Muscle of leg (tissue), 3 donors: ENCODE measurements at regions not wholly inside any gene's neighbourhood (a gene's known extent, or its start where the extent isn't known, plus 50 kb on each side); places are given as distances from the start of the nearest gene placed in this dataset.
"Not testable (repeated sequence)": the region's sequence is repeated elsewhere in the genome, so short reads cannot be mapped to it uniquely, and the experiment has no call there.

ENCODE experiments used
- DNase-seq: peaks from one replicate; pipeline ENCODE4 v3.0.0; 2013
- H3K27ac ChIP-seq: one replicate; pipeline ENCODE4 v1.5.1; 2013; ENCODE audit warnings: mild to moderate bottlenecking, low read length, control low read depth
- H3K27me3 ChIP-seq: one replicate; pipeline ENCODE4 v1.6.1; 2013; ENCODE audit warnings: low read length; ENCODE audit not compliant: control insufficient read depth, insufficient read depth
- H3K36me3 ChIP-seq: one replicate; pipeline ENCODE4 v1.6.1; 2013; ENCODE audit warnings: low read length; ENCODE audit not compliant: control insufficient read depth, insufficient read depth
- H3K4me1 ChIP-seq: one replicate; pipeline ENCODE4 v1.6.1; 2013; ENCODE audit warnings: low read length; ENCODE audit not compliant: control insufficient read depth, insufficient read depth
- H3K4me3 ChIP-seq: one replicate; pipeline ENCODE4 v1.5.1; 2013; ENCODE audit warnings: low read length, control low read depth
- H3K9me3 ChIP-seq: replicated peaks from 2 replicates; pipeline ENCODE4 v1.6.1; 2013; ENCODE audit warnings: low read depth, low read length; ENCODE audit not compliant: control insufficient read depth
- WGBS: methylation state at CpG from one replicate; pipeline ENCODE4 v1.1.5; 2013; ENCODE audit warnings: missing lambda C conversion rate; ENCODE audit not compliant: insufficient coverage; 5-methylcytosine and 5-hydroxymethylcytosine counted together

DNA sequence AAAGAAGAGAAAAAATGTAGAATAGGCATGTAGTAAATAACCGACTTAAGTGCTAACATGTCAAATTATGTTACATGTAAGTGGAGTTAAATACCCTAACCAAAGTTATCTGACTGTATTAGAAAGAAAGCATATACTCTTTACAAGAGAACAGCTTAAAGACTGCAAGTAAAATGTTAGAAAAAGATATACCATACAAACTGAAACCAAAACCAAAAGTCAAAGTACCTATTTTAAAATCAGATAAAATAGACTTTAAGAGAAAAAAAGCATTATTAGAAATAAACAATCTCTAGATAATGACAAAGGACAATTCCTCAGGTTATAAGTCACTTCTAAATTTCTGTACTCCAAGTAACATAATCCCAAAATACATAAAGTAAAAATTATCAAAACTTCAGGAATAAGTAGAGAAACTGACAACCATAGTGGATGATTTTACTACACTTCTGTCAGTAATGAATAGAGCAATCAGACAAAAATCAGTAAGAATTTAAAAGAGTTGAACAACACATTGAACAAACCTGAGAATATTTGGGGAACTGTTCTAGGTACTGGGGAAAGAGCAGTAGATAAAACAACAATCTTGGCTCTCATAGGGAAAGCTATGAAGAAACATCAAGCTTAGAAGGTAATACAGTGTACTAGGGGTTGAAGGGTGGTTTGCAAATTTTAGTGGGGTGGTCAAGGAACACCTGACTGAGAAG, 127.3 kb downstream of the TBX19 start:
- Histone ChIP-seq H3K27ac (no peak overlapping the region), H3K4me1 (no peaks in the 10 kb centered on the region), H3K27me3 (peaks cover 2% of the 10 kb centered on the region), H3K4me3 (no peak overlapping the region), H3K36me3 (no peaks in the 10 kb centered on the region), H3K9me3 (no peaks in the 10 kb centered on the region)
- DNase-seq: no peak
- WGBS: no CpG with 5 or more reads among the region's 1 CpG

GRCh38 chr1:168405906-168406549, 125.4 kb downstream of the TBX19 start:
- Histone ChIP-seq H3K9me3 (no peaks in the 10 kb centered on the region), H3K27me3 (peaks cover 2% of the 10 kb centered on the region), H3K36me3 (no peaks in the 10 kb centered on the region), H3K4me1 (no peaks in the 10 kb centered on the region), H3K27ac (no peak overlapping the region), H3K4me3 (no peak overlapping the region)
- WGBS: 100% methylated on average over 1 of the region's 3 CpGs
- no peak for DNase-seq

GRCh38 chr1:168403140-168403539, 122.5 kb downstream of the TBX19 start:
- Histone ChIP-seq H3K9me3 (no peaks in the 10 kb centered on the region), H3K4me1 (peaks cover 7% of the 10 kb centered on the region), H3K4me3 (no peak overlapping the region), H3K27ac (no peak overlapping the region), H3K36me3 (no peaks in the 10 kb centered on the region), H3K27me3 (no peaks in the 10 kb centered on the region)
- WGBS: 100% methylated on average over 2 of the region's 2 CpGs
- DNase-seq: no peak

- not testable (repeated sequence) for H3K9me3 ChIP-seq, H3K27ac ChIP-seq, H3K36me3 ChIP-seq, H3K4me1 ChIP-seq, DNase-seq, H3K27me3 ChIP-seq, H3K4me3 ChIP-seq
- WGBS: no CpG with 5 or more reads among the region's 3 CpGs
Observed at GRCh38 chr1:168402466-168402865, 121.8 kb downstream of the TBX19 start.

- no peaks in the 10 kb centered on the region for H3K27me3 ChIP-seq
- no peak overlapping the region for H3K4me3 ChIP-seq
- DNase-seq: no peak
- no peaks in the 10 kb centered on the region for H3K9me3 ChIP-seq
- WGBS: no CpG with 5 or more reads among the region's 3 CpGs
- H3K4me1 ChIP-seq: peaks cover 7% of the 10 kb centered on the region
- no peaks in the 10 kb centered on the region for H3K36me3 ChIP-seq
- H3K27ac ChIP-seq: no peak overlapping the region
Observed at GRCh38 chr1:168401341-168401740, 120.7 kb downstream of the TBX19 start.

DNA sequence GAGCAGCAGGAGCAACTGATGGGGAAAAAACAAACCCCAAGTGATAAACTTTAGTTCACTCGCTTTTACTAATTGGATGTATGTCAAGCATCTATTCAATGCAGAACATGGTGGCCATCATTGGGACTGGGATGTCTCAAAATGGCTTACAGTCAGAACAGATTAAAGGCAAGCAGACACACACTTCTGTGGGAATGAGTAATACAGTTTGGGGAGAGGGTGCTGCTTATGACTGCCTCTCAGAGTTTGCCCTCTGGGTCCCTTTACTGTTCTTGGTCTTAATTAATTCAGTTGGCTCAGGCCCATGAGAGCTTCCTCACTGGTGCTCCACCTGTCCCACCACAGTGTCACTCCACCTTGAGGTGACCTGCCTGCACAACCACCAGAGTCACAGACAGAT, 119.5 kb downstream of the TBX19 start:
- Histone ChIP-seq H3K27me3 (no peaks in the 10 kb centered on the region), H3K4me1 (peaks cover 7% of the 10 kb centered on the region), H3K9me3 (no peaks in the 10 kb centered on the region), H3K36me3 (no peaks in the 10 kb centered on the region), H3K27ac (no peak overlapping the region), H3K4me3 (no peak overlapping the region)
- 100% methylated on average over 1 of the region's 1 CpG for WGBS
- no peak for DNase-seq

- peaks cover 7% of the 10 kb centered on the region for H3K4me1 ChIP-seq
- H3K27ac ChIP-seq: no peak overlapping the region
- WGBS: 100% methylated on average over 1 of the region's 4 CpGs
- H3K36me3 ChIP-seq: no peaks in the 10 kb centered on the region
- no peak for DNase-seq
- H3K4me3 ChIP-seq: no peak overlapping the region
- H3K27me3 ChIP-seq: no peaks in the 10 kb centered on the region
- H3K9me3 ChIP-seq: no peaks in the 10 kb centered on the region
Observed at GRCh38 chr1:168397806-168398205, 117.1 kb downstream of the TBX19 start.

DNA sequence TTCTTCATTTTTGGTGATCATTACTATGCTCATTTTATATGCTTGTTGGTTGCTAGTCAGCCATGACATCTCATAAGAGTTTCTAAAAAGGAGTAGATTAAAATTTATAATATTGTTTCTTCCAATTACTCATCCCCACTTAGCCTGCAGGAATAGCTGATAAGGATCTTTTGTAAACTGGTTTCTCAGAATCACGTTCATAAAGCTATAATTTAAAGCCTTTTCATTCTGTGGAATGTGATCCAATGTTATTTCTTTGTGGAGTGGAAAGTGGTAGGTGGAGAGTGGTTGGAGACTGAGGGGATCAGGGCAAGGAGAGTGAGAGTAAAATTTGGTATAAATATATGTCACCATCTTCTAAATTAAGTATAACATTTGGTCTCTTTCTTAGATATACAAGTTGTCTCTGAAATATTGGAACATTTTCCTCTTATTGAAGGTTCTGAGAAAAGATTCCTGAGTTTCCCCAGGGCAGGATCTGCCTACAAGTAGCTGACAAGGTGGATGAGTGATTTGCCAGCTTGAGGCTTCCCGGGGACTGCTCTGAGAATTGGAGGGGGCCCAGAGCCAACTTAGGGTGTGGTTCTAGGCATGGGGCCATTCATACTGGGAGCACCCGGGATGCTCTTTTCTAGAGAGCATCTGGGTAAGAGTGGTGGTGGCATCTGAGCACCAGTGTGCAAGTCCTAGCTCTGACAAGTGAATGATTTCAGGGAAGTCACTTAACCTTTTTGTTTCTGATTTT, 116.4 kb downstream of the TBX19 start:
- no peak for DNase-seq
- Histone ChIP-seq H3K9me3 (no peaks in the 10 kb centered on the region), H3K36me3 (no peaks in the 10 kb centered on the region), H3K27me3 (no peaks in the 10 kb centered on the region), H3K4me1 (peaks cover 7% of the 10 kb centered on the region), H3K4me3 (no peak overlapping the region), H3K27ac (no peak overlapping the region)
- 33% methylated on average over 1 of the region's 3 CpGs for WGBS

- Histone ChIP-seq H3K9me3 (no peaks in the 10 kb centered on the region), H3K27me3 (no peaks in the 10 kb centered on the region), H3K36me3 (no peaks in the 10 kb centered on the region), H3K4me1 (peaks cover 7% of the 10 kb centered on the region), H3K27ac (no peak overlapping the region), H3K4me3 (no peak overlapping the region)
- no CpG with 5 or more reads among the region's 2 CpGs for WGBS
- DNase-seq: no peak
Observed at GRCh38 chr1:168396508-168396907, 115.8 kb downstream of the TBX19 start.

GRCh38 chr1:168394858-168395257, 114.2 kb downstream of the TBX19 start:
- no peak overlapping the region for H3K27ac ChIP-seq
- H3K36me3 ChIP-seq: no peaks in the 10 kb centered on the region
- no peak overlapping the region for H3K4me3 ChIP-seq
- H3K27me3 ChIP-seq: no peaks in the 10 kb centered on the region
- 71% methylated on average over 1 of the region's 1 CpG for WGBS
- H3K9me3 ChIP-seq: no peaks in the 10 kb centered on the region
- DNase-seq: no peak
- peaks cover 7% of the 10 kb centered on the region for H3K4me1 ChIP-seq
